Liver (tissue), 8 donors: ENCODE measurements at regions not wholly inside any gene's neighbourhood (a gene's known extent, or its start where the extent isn't known, plus 50 kb on each side); places are given as distances from the start of the nearest gene placed in this dataset.

Experiments used
- DNase-seq: peaks from one replicate; pipeline ENCODE4 v3.0.0-alpha.2; 2017; ENCODE audit warnings: low spot score
- H3K27ac ChIP-seq, 2 donors: one replicate each; pipeline ENCODE4 v1.7.0; 2013; ENCODE audit warnings: inconsistent platforms in 2 of 2, low read length in 2 of 2, control low read depth in 1 of 2, low read depth in 1 of 2, mild to moderate bottlenecking in 1 of 2
- H3K27me3 ChIP-seq, 4 donors: one replicate each; pipeline versions ENCODE4 v1.6.1 to v1.7.0; 2013; ENCODE audit warnings: low read length in 3 of 4, inconsistent platforms in 1 of 4, mild to moderate bottlenecking in 1 of 4, moderate library complexity in 1 of 4; ENCODE audit not compliant: control insufficient read depth in 4 of 4, insufficient read depth in 4 of 4
- H3K36me3 ChIP-seq, 4 donors: one replicate each; pipeline versions ENCODE4 v1.6.1 to v1.7.0; 2013; ENCODE audit warnings: low read length in 3 of 4, mild to moderate bottlenecking in 3 of 4, low read depth in 1 of 4, moderate library complexity in 1 of 4; ENCODE audit not compliant: control insufficient read depth in 4 of 4, insufficient read depth in 3 of 4
- H3K4me1 ChIP-seq, 4 donors: one replicate each; pipeline versions ENCODE4 v1.6.1 to v1.7.0; 2013; ENCODE audit warnings: low read length in 3 of 4, mild to moderate bottlenecking in 3 of 4, moderate library complexity in 1 of 4; ENCODE audit not compliant: control insufficient read depth in 4 of 4, insufficient read depth in 4 of 4
- H3K4me3 ChIP-seq, 3 donors: one replicate each; pipeline versions ENCODE4 v1.6.1 to v1.7.0; 2013; ENCODE audit warnings: low read length in 3 of 3, control low read depth in 1 of 3, low read depth in 1 of 3, mild to moderate bottlenecking in 1 of 3
- H3K9ac ChIP-seq, 2 donors: one replicate each; pipeline ENCODE4 v1.7.0; 2013; ENCODE audit warnings: low read length in 2 of 2, mild to moderate bottlenecking in 2 of 2, moderate library complexity in 2 of 2, control low read depth in 1 of 2, low read depth in 1 of 2
- H3K9me3 ChIP-seq, 4 donors: one replicate each; pipeline versions ENCODE4 v1.6.1 to v1.7.0; 2013; ENCODE audit warnings: low read length in 3 of 4; ENCODE audit not compliant: control insufficient read depth in 4 of 4
- ATF3 ChIP-seq: IDR thresholded peaks from 2 replicates; pipeline ENCODE4 v1.6.1; 2016; ENCODE audit warnings: antibody characterized with exemption
- CTCF ChIP-seq: fragments of 150-350 bp; IDR thresholded peaks from 2 replicates; pipeline ENCODE4 v1.5.1; 2017; ENCODE audit warnings: improper control_type of control experiment, low read depth, low read length; ENCODE audit not compliant: missing input control
- EGR1 ChIP-seq, 2 donors: IDR thresholded peaks; 2 replicates each; pipeline ENCODE4 v1.6.1; 2016 to 2018; ENCODE audit warnings: antibody characterized with exemption in 2 of 2, low read depth in 2 of 2
- FOXA1 ChIP-seq: IDR thresholded peaks from 2 replicates; pipeline ENCODE4 v1.6.1; 2016; ENCODE audit warnings: antibody characterized with exemption
- FOXA2 ChIP-seq: IDR thresholded peaks from 2 replicates; pipeline ENCODE4 v1.6.1; 2016; ENCODE audit warnings: antibody characterized with exemption
- GABPA ChIP-seq, 2 donors: IDR thresholded peaks in 1 of 2; conservative IDR thresholded peaks in 1 of 2; 2 replicates each; pipeline ENCODE4 v1.6.1; 2016; ENCODE audit warnings: antibody characterized with exemption in 2 of 2, mild to moderate bottlenecking in 1 of 2, moderate library complexity in 1 of 2
- HNF4A ChIP-seq, 2 donors: conservative IDR thresholded peaks; 2 replicates each; pipeline ENCODE4 v1.6.1; 2016; ENCODE audit warnings: antibody characterized with exemption in 2 of 2, mild to moderate bottlenecking in 2 of 2
- HNF4G ChIP-seq: IDR thresholded peaks from 2 replicates; pipeline ENCODE4 v1.6.1; 2016; ENCODE audit warnings: antibody characterized with exemption
- JUND ChIP-seq, 2 donors: IDR thresholded peaks; 2 replicates each; pipeline ENCODE4 v1.6.1; 2016; ENCODE audit warnings: antibody characterized with exemption in 2 of 2
- MAX ChIP-seq: IDR thresholded peaks from 2 replicates; pipeline ENCODE4 v1.6.1; 2016; ENCODE audit warnings: antibody characterized with exemption
- NR2F2 ChIP-seq: IDR thresholded peaks from 2 replicates; pipeline ENCODE4 v1.6.1; 2016; ENCODE audit warnings: antibody characterized with exemption
- RAD21 ChIP-seq, 2 donors: IDR thresholded peaks; 2 replicates each; pipeline ENCODE4 v1.6.1; 2016; ENCODE audit warnings: antibody characterized with exemption in 2 of 2, mild to moderate bottlenecking in 2 of 2
- REST ChIP-seq: IDR thresholded peaks from 2 replicates; pipeline ENCODE4 v1.6.1; 2016; ENCODE audit warnings: antibody characterized with exemption, mild to moderate bottlenecking
- RXRA ChIP-seq, 2 donors: IDR thresholded peaks; 2 replicates each; pipeline ENCODE4 v1.6.1; 2017 to 2018; ENCODE audit warnings: antibody characterized with exemption in 2 of 2, mild to moderate bottlenecking in 1 of 2
- SP1 ChIP-seq: IDR thresholded peaks from 2 replicates; pipeline ENCODE4 v1.6.1; 2018; ENCODE audit warnings: antibody characterized with exemption, mild to moderate bottlenecking
- TAF1 ChIP-seq: conservative IDR thresholded peaks from 2 replicates; pipeline ENCODE4 v1.6.1; 2016; ENCODE audit warnings: antibody characterized with exemption, mild to moderate bottlenecking
- YY1 ChIP-seq: IDR thresholded peaks from 2 replicates; pipeline ENCODE4 v1.6.1; 2016; ENCODE audit warnings: antibody characterized with exemption, mild to moderate bottlenecking
- ZBTB33 ChIP-seq: IDR thresholded peaks from 2 replicates; pipeline ENCODE4 v1.6.1; 2016; ENCODE audit warnings: antibody characterized with exemption
- WGBS: extraction: QIAGEN DNeasy Blood & Tissue Kit; methylation state at CpG from one replicate; pipeline ENCODE4 v1.1.7; 2013; 5-methylcytosine and 5-hydroxymethylcytosine counted together
- donor health status: healthy.
- donor health status: healthy.
- donor health status: healthy.
- donor health status: healthy.
- donor health status: healthy.

- WGBS: 92% methylated on average over 4 of the region's 4 CpGs
- Histone ChIP-seq H3K27ac (no peak overlapping the region), H3K9me3 (no peaks in the 10 kb centered on the region), H3K27me3 (no peaks in the 10 kb centered on the region), H3K36me3 (no peaks in the 10 kb centered on the region), H3K9ac (no peak overlapping the region), H3K4me1 (no peaks in the 10 kb centered on the region), H3K4me3 (no peak overlapping the region)
- no peak for DNase-seq
- TF ChIP-seq FOXA1 (no peak), SP1 (no peak), RAD21 (IDR thresholded peaks at IDR 0.05) (no peak), HNF4G (no peak)
Measured at GRCh38 chr5:5782402-5782801, 359.9 kb downstream of the ICE1 start.

GRCh38 chr5:5781335-5781734, 358.9 kb downstream of the ICE1 start:
- no peak overlapping the region for H3K9ac ChIP-seq
- TF ChIP-seq HNF4A (conservative IDR thresholded peaks at IDR 0.05) (no peak), SP1 (no peak), JUND (IDR thresholded peaks at IDR 0.05) (no peak), RAD21 (IDR thresholded peaks at IDR 0.05) (no peak), RXRA (IDR thresholded peaks at IDR 0.05) (no peak), CTCF (no peak), REST (no peak), YY1 (no peak)
- no peaks in the 10 kb centered on the region for H3K4me1 ChIP-seq
- no peak overlapping the region for H3K4me3 ChIP-seq
- no peaks in the 10 kb centered on the region for H3K36me3 ChIP-seq
- 90% methylated on average over 3 of the region's 3 CpGs for WGBS
- H3K27ac ChIP-seq: no peak overlapping the region
- no peaks in the 10 kb centered on the region for H3K9me3 ChIP-seq
- no peaks in the 10 kb centered on the region for H3K27me3 ChIP-seq
- DNase-seq: no peak

- Histone ChIP-seq H3K36me3 (no peaks in the 10 kb centered on the region), H3K27ac (no peak overlapping the region), H3K9me3 (no peaks in the 10 kb centered on the region), H3K4me3 (no peak overlapping the region), H3K27me3 (no peaks in the 10 kb centered on the region), H3K9ac (no peak overlapping the region), H3K4me1 (no peaks in the 10 kb centered on the region)
- 81% methylated on average over 3 of the region's 3 CpGs for WGBS
- DNase-seq: no peak
- TF ChIP-seq TAF1: no peak
- no peak for TF ChIP-seq SP1
- TF ChIP-seq ZBTB33: no peak
- no peak for TF ChIP-seq RXRA (IDR thresholded peaks at IDR 0.05)
- no peak for TF ChIP-seq MAX
- no peak for TF ChIP-seq YY1
- TF ChIP-seq ATF3: no peak
- TF ChIP-seq FOXA1: no peak
- TF ChIP-seq CTCF: no peak
- TF ChIP-seq HNF4G: no peak
- no peak for TF ChIP-seq NR2F2
- no peak for TF ChIP-seq JUND (IDR thresholded peaks at IDR 0.05)
- TF ChIP-seq GABPA (IDR thresholded peaks at IDR 0.05 in 1 of 2, conservative IDR thresholded peaks at IDR 0.05 in 1 of 2): no peak
- TF ChIP-seq HNF4A (conservative IDR thresholded peaks at IDR 0.05): no peak
- no peak for TF ChIP-seq EGR1 (IDR thresholded peaks at IDR 0.05; ENCODE audit: low read depth in 2 of 2)
- no peak for TF ChIP-seq FOXA2
- TF ChIP-seq RAD21 (IDR thresholded peaks at IDR 0.05): no peak
Measured at GRCh38 chr5:5780253-5780652, 357.8 kb downstream of the ICE1 start.
